Iris pigment epithelial cell (primary cell): ENCODE measurements at regions not wholly inside any gene's neighbourhood (a gene's known extent, or its start where the extent isn't known, plus 50 kb on each side); places are given as distances from the start of the nearest gene placed in this dataset.
"Not testable (repeated sequence)": the region's sequence is repeated elsewhere in the genome, so short reads cannot be mapped to it uniquely, and the experiment has no call there.

Experiments
- DNase-seq: peaks from one replicate; pipeline ENCODE4 v3.0.0-alpha.2; 2011; ENCODE audit warnings: low read depth

DNA sequence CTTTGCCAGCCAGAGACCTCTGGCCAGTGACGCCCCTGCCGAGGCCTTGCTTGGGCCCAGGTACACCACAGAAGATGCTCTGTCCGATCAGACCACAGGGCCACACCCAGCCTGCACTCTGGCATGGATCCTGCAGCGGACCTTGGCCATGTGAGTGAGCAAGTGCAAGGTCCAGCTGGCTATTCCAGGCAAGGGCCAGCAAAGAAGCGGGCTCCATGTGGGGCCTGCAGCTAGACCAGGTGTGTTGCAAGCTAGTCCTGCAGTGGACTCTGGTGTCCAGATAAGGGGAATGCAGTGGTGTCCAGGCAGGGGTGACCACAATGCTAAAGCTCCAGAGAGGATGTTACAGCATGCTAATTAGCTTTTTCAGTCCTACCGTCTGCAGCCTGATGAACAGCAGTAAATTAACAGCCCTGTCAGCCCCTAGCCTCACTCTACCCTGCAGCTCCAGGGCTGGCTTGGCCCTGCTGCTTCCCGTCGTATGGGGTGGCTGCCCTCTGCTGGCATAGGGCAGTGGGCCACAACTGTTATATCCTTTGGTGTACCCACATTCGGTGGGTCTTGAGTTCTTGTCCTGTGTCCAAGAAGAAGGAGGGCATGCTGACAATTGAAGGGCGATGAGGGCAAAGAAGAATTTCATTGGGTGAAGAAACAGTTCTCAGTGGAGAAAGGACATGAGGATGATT is 284.5 kb upstream of the POU5F2 start:
- DNase-seq = no peak

DNA sequence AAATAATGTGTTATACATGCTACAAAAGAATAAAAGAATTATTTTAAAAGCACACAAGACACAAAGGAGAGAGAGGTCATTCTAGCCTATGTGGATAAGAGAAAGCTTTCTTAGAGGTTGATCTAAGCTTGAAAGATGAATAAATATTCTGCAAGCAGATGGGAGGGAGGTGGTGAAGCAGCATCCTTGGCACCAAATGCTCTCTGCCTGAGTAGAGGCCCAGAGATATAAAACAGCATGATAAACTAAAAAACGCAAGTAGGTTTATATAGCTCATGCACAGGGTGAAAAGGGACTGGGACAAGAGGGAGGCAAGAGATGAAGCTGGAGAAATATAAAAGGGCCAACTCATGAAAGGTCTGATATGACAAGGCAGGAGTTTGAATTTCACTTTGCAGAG is 283.2 kb upstream of the POU5F2 start:
- DNase-seq = no peak

DNA sequence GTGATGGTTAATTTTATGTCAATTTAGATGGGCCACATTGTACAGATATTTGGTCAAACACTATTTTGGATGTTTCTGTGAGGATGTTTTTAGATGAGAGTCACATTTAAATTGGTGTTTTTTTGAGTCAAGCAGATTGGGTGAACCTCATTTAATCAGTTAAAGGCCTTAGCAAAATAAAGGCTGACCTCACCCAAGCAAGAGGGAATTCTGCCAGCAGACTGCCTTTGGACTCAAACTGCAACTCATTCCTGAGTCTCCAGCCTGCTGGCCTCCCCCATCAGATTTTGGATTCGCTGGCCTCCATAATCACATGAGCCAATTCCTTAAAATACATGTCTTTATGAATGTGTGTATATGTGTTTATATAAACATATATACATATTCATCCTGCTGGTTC is 282.7 kb upstream of the POU5F2 start:
- peak; percentile 3 for DNase-seq

DNA sequence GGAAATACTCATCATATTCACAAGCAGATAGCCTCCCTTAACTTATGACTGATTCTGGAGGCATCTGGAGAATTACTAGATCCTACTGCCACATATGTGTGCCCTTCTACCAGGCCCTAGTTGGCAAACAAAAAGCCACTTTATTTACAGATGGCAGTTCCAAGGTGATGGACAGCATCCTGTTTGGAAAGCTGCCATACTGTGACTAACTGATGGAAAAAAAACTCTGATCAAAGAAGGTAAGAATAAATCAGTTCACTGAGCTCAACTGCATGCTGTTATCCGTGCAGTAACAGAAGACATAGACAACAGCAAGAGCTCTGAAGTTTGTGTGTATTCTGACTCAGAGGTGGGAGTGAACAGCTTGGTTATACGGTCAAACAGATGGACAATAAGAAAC is 279.8 kb upstream of the POU5F2 start:
- DNase-seq = peak; percentile 76

DNA sequence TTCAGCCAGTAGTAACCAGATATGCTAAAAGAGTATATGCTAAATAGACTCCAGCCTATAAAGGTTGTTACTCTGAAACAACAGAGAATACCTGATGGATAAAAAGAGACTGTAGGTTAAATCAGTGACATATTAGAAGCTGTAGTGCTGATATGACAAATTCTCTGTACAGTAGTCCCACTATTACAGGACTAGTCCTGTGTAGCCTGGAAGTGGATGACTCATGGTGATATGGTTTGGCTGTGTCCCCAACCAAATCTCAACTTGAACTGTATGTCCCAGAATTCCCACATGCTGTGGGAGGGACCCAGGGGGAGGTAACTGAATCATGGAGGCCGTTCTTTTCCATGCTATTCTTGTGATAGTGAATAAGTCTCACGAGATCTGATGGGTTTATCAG is 276.2 kb upstream of the POU5F2 start:
- peak; percentile 45 for DNase-seq

DNA sequence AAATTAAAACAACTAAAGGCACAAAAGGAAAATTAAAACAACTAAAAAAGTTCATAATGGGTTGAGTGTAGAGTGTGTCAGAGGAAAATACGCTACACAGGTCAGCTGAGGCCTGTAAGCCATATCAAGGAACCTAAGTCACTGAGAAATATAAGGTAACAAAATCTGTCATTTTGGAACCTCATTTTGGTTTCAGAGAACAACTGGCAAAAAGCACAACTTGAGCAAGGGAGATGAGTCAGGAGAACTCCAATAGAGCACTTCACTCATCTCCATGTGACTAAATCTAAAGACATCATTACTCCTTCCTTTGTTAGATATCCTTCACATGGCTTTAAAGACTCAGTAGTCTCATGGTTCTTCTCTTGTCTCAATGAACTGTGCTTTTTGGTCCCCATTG is 269.4 kb upstream of the POU5F2 start:
- no peak for DNase-seq

DNA sequence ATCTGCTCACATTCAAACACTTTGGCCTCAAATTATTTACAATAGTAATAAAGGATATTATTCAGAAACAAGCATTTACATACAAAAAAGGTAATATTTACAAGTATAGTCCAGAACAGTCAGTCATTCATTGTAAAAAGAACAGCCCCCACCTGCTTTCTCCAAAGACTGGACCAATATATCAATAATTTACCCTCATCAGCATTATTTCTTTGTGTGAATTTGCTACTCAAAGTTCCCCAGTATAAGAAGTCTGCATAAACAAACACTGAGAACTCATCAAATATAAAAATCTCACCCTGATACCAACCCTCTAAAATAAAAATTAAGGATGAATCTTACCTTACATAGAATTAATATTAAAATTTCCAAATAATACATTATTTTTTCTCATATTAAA is 267.8 kb upstream of the POU5F2 start:
- no peak for DNase-seq

DNA sequence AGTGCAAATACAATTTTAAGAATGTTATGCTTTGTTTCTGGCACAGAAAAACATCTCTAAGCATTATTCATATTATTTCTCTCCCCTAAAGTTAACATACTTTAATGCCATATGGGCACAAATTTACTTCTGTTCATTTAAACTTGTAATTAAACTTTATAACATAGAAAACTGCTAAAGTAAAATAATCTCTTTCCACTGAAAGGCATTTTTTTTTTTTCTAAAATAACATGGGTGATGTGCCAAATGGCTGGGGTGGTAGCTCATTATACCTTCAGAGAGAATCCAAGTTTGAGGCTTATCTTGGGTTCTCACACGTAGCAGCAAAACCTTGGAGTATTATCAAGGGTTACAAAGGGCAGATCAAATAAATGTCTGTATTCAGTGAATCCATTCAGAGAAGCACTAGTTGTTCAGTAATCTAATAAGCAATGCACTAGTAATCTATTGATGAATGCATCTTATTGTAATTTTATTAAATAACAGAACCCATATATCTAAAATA is 257.6 kb upstream of the POU5F2 start:
- no peak for DNase-seq

DNA sequence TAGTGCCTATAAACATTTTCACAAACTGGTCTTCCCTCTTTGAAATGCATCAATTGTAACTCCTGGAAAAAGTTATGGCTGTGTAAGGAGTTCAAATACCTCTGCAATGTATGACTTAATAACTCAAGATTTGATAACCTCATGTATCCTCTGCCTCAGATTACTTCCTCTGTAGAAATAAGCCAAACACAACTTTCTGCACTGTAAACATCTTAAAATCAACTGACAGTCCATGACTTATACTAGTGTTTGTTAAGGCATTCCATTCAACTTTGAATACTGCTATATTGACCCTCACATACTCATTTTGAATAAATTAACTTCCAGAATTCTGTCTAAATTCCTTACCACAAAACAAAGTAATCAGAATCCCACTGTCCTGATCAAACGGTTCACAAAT is 256.2 kb upstream of the POU5F2 start:
- no peak for DNase-seq

DNA sequence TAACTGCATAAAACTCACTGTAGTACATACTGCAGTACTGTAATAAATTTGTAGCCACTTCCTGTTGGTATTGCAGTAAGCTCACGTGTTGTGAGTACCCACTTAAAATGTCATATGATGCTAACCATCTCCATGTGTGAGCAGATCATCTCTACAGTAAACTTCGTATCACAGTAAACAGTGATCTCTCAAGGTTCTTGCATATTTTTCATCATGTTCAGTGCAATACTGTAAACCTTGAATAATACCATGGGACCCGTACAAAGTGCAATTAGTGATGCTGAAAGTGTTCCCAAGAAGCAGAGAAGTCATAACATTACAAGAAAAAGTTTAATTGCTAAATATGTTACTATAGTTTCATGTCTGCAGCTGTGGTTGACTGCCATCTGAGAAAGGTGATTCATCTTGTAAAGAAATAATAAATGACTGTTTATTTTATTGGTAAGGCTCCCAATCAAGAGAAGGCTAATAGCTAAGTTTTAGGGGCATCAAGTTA is 253.8 kb upstream of the POU5F2 start:
- peak; percentile 29 for DNase-seq

DNA sequence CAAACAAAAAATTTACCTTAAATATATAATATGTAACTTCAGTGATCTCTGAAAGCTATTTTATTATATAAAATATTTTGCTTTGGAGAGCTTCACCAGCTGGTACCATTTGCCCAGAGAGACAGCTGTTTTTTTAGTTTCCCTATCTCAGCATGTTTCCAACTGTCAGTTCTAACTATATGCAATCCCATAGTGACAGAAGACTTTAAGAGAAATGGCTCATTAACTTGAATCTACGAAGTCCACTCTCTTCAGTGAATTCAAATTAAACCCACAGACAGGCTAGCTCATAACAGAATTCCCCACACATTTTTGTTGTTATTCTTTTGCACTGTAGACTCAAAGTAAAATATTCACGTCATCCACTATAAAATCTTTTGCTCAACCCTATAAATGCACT is 251.8 kb upstream of the POU5F2 start:
- DNase-seq = no peak

DNA sequence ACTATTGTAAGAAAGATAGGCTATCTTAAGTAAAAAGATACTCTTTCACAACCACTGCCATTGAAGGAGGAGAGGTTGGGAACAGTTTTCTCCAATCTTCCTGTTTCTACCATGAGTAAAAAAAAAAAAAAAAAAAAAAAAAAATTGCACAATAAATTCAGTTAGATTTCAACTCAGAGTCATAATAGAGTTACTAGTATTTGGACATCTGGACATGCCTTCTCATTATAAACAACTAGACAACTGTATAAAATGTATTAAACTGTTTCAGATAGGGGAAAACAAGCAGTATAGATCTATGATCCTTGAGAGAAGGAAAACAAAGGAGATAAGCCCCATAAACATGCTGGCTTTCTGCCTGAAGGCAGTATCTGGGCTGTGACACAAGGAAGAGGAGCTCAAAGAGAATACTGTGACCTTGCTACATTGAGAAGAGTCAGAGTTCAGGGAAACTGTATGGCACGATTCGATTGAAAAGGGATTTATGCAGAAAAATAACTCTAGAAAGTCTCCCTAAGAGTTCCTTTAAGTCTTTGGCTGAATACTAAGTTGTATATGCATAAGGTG is 249.2 kb upstream of the POU5F2 start:
- DNase-seq = no peak

DNA sequence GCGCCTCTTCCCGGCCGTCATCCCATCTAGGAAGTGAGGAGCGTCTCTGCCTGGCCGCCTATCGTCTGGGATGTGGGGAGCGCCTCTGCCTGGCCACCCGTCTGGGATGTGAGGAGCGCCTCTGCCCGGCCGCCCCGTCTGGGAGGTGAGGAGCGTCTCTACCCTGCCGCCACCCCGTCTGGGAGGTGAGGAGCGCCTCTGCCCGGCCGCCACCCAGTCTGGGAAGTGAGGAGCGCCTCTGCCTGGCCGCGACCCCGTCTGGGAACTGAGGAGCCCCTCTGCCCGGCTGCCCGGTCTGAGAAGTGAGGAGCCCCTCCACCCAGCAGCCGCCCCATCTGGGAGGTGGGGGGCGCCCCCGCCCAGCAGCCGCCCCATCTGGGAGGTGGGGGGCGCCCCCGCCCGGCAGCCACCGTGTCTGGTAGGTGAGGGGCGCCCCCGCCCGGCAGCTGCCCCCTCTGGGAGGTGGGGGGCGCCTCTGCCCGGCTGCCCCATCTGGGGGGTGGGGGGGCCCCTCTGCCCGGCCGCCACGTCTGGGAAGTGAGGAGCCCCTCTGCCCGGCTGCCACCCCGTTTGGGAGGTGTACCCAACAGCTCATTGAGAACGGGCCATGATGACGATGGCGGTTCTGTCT is 244.7 kb upstream of the POU5F2 start:
- DNase-seq = not testable (repeated sequence)

DNA sequence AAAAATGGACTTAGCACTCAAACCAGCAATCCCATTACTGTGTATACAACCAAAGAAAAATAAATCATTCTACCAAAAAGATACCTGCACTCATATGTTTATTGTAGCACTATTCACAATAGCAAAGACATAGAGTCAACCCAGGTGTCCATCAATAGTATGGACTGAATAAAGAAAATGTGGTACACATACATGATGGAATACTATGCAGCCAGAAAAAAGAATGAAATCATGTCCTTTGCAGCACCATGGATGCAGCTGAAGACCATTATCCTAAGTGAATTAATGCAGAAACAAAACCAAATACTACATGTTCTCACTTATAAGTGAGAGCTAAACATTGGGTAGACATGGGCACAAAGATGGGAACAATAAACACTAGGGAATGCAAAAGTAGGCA is 236.8 kb upstream of the POU5F2 start:
- DNase-seq = no peak

DNA sequence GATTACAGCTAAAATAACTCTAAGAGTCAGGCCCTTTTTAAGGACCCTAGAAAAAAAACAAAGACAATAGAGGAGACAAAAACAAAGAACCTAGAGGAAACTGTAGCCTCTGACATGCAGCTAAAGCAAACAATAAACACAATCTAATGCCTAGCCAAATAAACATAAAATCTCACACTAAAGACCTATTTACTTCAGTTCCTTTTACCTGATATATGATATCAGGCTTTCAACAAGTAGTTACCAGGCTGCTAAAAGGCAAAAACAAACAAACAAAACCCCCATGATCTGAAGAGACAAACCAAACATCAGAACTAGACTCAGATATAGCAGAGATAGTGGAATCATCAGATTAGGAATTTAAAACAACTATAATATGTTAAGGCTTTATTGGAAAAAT is 226.5 kb upstream of the POU5F2 start:
- DNase-seq = no peak

DNA sequence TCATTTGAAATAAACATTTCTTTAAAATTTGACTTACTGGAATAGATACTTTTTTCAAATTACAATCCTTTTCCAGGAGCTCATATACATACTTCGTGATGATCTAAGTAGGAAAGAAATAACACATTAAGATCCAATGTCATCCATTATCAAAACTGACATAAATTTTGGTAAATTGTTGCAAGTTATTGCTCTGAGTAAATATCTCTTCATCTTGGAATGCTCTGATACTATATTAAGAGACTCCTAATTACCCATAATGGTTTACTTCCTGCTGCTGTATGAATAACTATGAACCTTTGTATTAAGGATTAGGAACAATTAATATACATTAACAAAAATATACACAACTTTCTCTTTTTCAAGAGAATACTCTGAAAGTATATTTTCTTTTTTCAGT is 223.0 kb upstream of the POU5F2 start:
- DNase-seq = no peak

DNA sequence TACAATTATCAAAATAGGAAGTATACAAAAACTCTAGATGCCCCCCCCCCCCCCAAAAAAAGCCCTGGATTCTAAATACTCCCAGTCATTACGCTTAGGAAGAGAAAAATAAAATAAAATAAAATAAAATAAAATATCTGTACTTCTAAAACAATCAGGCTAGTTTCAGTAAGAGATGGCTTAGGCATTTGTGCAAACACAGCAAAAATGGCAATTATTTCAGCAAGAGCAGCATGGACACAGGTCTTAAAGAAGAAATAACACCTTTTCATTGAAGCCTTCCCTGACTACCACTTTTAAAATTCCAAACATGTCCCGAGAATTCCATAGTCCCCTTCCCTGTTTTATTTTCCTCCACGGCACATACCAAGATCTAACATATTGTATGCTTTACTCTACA is 218.6 kb upstream of the POU5F2 start:
- DNase-seq = no peak

DNA sequence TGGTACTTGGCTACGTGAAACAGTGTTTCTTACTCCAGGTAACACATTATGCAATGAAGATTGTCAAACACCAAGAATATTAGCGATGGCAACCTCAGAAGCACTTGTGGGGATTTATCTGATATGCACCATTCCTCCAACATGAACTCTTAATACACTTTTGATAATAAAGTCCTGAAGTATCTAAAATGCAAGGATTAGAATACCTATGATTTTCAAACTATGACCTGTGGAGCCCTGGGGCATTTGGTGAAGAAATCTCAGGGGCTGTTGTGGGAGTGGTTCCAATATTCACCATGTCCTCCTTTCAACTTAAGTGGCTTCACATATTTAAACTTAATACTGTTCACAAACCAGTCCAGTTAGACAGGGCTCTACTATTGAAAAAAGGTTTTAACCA is 214.6 kb upstream of the POU5F2 start:
- no peak for DNase-seq

DNA sequence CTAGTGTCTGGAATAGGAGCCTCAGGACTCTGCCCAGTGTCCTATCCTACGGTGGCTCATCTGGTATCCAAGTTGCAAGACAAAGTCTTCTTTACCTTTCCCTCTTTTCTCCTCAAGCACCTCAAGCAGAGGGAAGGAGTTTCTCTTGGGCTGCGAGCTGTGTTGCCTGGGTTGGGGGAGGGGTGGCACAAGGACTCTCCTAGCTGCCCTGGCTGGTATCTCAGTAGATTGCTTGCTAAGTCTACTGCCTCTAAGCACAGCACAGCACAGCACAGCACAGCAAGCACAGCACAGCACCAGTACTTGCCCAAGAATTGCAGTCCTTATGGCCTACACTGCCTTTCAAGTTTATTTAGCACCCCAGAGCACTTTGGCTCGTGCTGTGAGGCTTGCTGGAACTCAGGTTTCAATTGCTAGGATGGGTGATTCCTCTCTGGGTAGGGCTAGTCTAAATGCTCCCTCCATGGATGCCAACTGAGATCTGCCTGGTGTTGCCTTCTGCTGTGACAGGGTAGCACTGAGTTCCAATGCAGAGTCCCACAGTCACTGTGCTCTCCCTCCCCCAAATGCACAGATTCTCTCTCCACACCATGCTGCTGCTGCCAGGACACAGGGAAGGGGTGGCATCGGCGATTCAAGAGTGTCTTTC is 213.1 kb upstream of the POU5F2 start:
- peak; percentile 6 for DNase-seq

DNA sequence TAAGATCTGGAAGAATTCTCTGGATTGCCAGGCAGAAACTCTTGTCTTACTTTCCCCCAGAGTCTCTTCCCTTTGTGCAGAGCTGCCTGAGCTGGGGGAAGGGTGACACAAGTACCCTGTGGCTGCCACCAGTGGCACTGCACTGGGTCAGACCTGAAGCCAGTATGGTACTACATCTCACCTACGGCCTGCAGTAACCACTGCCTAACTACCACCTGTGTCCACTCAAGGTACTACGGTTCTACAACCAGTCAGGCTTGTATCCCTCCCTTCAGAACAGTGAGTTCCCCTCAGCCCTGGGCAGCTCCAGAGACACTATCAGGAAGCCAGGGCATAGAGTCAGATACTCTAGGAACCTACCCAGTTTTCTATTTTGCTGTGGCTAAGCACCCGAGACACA is 212.0 kb upstream of the POU5F2 start:
- DNase-seq = no peak

DNA sequence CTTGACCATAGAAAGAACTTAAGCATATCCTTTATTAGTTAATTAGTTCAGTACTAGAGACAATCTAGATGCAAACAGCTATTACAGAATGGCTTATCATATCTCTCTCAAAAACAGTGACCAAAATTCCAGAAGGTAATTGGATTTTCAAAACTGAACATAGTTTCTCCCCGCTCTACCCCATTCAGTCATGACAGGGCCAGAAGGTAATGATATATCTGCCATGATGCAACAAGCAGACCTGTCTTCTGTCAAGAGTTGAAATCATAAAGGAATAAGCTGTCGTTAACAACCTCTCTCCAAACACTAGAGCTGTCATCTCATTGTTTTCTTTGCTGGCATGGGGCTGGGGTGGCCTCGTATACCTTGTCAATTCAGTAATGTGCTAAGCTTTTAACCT is 200.5 kb upstream of the POU5F2 start:
- no peak for DNase-seq

DNA sequence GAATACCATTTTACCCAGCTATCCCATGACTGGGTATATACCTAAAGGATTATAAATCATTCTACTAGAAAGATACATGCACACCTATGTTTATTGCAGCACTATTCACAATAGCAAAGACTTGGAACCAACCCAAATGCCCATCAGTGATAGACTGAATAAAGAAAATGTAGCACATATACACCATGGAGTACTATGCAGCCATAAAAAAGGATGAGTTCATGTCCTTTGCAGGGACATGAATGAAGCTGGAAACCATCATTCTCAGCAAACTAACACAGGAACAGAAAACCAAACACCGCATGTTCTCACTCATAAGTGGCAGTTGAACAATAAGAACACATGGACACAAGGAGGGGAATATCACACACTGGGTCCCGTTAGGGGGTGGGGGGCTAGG is 191.9 kb upstream of the POU5F2 start:
- not testable (repeated sequence) for DNase-seq

DNA sequence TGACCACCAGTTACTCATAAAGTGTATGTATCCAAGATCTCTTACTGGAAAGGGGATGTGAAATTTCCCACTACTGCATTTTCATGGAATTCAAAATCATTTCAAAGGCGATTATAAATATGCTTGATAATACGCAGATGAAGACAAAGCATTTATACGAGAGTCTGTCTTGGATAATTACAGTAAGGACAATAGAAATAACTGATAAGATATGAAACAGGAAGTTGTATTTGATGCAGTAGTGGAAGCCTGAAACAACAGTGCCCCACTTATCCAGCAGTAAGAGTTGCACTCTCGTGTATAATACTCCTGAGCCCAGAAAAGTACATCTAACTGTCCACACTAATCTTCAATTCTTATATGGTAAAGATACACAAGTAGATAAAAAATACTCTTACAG is 188.7 kb upstream of the POU5F2 start:
- DNase-seq = no peak
